Endothelial cell of umbilical vein (primary cell): ENCODE measurements at regions not wholly inside any gene's neighbourhood (a gene's known extent, or its start where the extent isn't known, plus 50 kb on each side); places are given as distances from the start of the nearest gene placed in this dataset.

ENCODE experiments used
- GATA2 ChIP-seq: IDR thresholded peaks from 2 replicates; pipeline ENCODE4 v1.7.0; 2011; ENCODE audit warnings: low read depth, mild to moderate bottlenecking, moderate library complexity, mixed read lengths, low read length; ENCODE audit not compliant: insufficient read length, insufficient read depth
- POLR2A ChIP-seq: IDR thresholded peaks from 2 replicates; pipeline ENCODE4 v1.6.1; 2012; ENCODE audit warnings: low read depth, mild to moderate bottlenecking, control low read depth, low read length
- TF ChIP-seq, protein P1 (sequence below), 2 donors: IDR thresholded peaks; 1 replicate in 1 of 2; 2 replicates in 1 of 2; pipeline ENCODE4 v1.5.1; 2011; ENCODE audit warnings: low read length in 2 of 2, mild to moderate bottlenecking in 2 of 2, moderate library complexity in 2 of 2, control low read depth in 1 of 2, inconsistent platforms in 1 of 2, low read depth in 1 of 2; ENCODE audit not compliant: insufficient read depth in 1 of 2; ENCODE audit errors: extremely low read depth in 1 of 2

DNA sequence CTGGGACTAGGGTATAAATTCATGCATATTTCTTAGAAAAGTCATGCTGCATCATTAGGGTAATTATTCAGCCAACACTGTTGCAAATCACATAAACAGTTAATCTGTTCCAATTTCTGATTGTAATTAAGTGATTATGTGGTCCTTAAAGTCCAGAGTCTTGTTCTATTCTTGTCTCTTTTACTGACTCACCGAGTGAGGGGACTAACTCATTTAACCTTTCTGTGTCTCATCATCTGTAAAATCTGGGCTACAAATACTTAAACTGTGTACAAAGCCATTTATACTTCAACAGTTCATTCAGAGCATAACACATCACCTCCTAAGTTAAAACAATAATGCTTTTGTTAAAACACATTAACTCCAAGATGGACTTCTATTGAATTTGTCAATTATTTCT is 65.4 kb upstream of the KLHL13 start:
- TF ChIP-seq GATA2 (no peak), POLR2A (no peak)
- TF ChIP-seq, protein P1, sequence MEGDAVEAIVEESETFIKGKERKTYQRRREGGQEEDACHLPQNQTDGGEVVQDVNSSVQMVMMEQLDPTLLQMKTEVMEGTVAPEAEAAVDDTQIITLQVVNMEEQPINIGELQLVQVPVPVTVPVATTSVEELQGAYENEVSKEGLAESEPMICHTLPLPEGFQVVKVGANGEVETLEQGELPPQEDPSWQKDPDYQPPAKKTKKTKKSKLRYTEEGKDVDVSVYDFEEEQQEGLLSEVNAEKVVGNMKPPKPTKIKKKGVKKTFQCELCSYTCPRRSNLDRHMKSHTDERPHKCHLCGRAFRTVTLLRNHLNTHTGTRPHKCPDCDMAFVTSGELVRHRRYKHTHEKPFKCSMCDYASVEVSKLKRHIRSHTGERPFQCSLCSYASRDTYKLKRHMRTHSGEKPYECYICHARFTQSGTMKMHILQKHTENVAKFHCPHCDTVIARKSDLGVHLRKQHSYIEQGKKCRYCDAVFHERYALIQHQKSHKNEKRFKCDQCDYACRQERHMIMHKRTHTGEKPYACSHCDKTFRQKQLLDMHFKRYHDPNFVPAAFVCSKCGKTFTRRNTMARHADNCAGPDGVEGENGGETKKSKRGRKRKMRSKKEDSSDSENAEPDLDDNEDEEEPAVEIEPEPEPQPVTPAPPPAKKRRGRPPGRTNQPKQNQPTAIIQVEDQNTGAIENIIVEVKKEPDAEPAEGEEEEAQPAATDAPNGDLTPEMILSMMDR (IDR thresholded peaks at IDR 0.05; ENCODE audit: extremely low read depth in 1 of 2, insufficient read depth in 1 of 2, low read depth in 1 of 2, low read length in 2 of 2) = no peak
